Upper lobe of left lung (tissue), 4 donors: ENCODE measurements at regions not wholly inside any gene's neighbourhood (a gene's known extent, or its start where the extent isn't known, plus 50 kb on each side); places are given as distances from the start of the nearest gene placed in this dataset.

Experiments
- POLR2AphosphoS5 ChIP-seq, 2 donors: sonication (generic); formaldehyde crosslinking; IDR thresholded peaks; one replicate each; pipeline ENCODE4 v1.5.1; 2017; ENCODE audit warnings: antibody characterized with exemption in 2 of 2
- TF ChIP-seq, protein P1 (sequence below), 6 experiments: fragments of 450-650 bp in 4 of 6; fragments of 200-600 bp in 2 of 6; sonication (generic) in 2 of 6; IDR thresholded peaks; one replicate each; pipeline ENCODE4 v1.5.1; 2016 to 2019; ENCODE audit warnings: antibody characterized with exemption in 6 of 6

DNA sequence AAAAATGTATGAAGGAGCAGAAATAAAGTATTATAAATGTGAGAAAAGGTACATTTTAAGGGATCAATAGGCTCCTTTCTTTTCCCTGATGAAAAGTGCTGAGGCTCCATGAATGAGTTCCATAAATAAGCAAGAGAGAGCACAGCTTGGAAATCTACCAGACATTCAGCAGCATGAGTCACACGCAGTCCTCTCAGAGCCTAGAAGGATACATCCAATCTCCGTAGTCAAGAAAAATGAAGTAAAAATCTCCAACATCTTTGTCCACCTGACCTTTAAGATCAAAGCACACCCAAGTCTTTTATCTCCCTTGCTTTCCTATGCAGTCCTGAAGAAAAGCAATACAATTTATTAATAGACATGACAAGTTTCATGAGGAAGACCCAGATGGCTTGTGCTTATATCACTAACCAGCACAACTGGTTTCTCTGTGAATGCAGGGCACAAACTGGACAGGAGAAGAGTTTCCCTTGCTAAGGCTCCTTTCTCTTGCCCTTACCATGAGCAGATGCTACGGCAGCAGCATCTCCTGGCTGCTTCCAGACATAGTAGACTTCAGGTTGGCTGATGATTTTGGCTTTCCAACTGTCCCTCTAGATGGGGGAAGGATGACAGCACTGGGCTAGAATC is 730.8 kb downstream of the EFNB2 start:
- TF ChIP-seq, protein P1, sequence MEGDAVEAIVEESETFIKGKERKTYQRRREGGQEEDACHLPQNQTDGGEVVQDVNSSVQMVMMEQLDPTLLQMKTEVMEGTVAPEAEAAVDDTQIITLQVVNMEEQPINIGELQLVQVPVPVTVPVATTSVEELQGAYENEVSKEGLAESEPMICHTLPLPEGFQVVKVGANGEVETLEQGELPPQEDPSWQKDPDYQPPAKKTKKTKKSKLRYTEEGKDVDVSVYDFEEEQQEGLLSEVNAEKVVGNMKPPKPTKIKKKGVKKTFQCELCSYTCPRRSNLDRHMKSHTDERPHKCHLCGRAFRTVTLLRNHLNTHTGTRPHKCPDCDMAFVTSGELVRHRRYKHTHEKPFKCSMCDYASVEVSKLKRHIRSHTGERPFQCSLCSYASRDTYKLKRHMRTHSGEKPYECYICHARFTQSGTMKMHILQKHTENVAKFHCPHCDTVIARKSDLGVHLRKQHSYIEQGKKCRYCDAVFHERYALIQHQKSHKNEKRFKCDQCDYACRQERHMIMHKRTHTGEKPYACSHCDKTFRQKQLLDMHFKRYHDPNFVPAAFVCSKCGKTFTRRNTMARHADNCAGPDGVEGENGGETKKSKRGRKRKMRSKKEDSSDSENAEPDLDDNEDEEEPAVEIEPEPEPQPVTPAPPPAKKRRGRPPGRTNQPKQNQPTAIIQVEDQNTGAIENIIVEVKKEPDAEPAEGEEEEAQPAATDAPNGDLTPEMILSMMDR (IDR thresholded peaks at IDR 0.05), result no peak
- no peak for TF ChIP-seq POLR2AphosphoS5 (IDR thresholded peaks at IDR 0.05)
